Right atrium auricular region (tissue), 2 donors: ENCODE measurements at regions not wholly inside any gene's neighbourhood (a gene's known extent, or its start where the extent isn't known, plus 50 kb on each side); places are given as distances from the start of the nearest gene placed in this dataset.

Experiments
- DNase-seq: peaks from one replicate; pipeline ENCODE4 v3.0.0-alpha.2; 2019; ENCODE audit warnings: low spot score
- H3K27ac ChIP-seq, 2 donors: fragments of 200-600 bp; sonication (generic); 1 replicate in 1 of 2; 2 replicates in 1 of 2; pipeline ENCODE4 v1.5.1; 2016 to 2019
- H3K27me3 ChIP-seq, 2 donors: fragments of 200-600 bp; sonication (generic); one replicate each; pipeline versions ENCODE4 v1.5.1 to v1.6.0; 2017 to 2019
- H3K36me3 ChIP-seq: fragments of 200-600 bp; sonication (generic); one replicate; pipeline ENCODE4 v1.5.1; 2016
- H3K4me1 ChIP-seq, 2 donors: fragments of 200-600 bp; sonication (generic); one replicate each; pipeline versions ENCODE4 v1.5.1 to v1.6.0; 2017 to 2019
- H3K4me3 ChIP-seq, 2 donors: fragments of 200-600 bp; sonication (generic); 1 replicate in 1 of 2; 2 replicates in 1 of 2; pipeline ENCODE4 v1.5.1; 2017 to 2019; ENCODE audit warnings: mild to moderate bottlenecking in 1 of 2, moderate library complexity in 1 of 2
- H3K9me3 ChIP-seq, 2 donors: fragments of 200-600 bp; sonication (generic); one replicate each; pipeline ENCODE4 v1.5.1; 2019
- TF ChIP-seq, protein P1 (sequence below), 2 donors: fragments of 200-600 bp; sonication (generic); IDR thresholded peaks; one replicate each; pipeline ENCODE4 v1.5.1; 2019; ENCODE audit warnings: antibody characterized with exemption in 2 of 2

DNA sequence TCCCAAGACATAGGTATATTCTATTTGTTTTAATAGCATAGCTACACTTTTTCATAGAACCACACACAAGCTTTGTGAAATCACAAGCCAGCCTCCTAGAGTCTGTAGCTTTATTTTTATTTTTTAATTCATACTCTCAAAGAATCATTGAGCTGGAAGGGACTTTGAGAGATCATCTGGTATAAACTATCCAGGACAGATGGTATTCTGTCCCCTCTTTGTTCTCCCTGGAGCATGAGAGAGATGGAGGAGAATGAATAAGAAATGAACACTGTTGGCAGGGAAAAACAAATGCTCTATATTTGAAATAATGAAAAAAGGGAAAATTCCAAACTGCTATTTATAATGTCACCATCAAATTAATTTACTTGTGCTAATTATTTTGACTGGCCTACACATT, 338.7 kb upstream of the IL12A start:
- TF ChIP-seq, protein P1, sequence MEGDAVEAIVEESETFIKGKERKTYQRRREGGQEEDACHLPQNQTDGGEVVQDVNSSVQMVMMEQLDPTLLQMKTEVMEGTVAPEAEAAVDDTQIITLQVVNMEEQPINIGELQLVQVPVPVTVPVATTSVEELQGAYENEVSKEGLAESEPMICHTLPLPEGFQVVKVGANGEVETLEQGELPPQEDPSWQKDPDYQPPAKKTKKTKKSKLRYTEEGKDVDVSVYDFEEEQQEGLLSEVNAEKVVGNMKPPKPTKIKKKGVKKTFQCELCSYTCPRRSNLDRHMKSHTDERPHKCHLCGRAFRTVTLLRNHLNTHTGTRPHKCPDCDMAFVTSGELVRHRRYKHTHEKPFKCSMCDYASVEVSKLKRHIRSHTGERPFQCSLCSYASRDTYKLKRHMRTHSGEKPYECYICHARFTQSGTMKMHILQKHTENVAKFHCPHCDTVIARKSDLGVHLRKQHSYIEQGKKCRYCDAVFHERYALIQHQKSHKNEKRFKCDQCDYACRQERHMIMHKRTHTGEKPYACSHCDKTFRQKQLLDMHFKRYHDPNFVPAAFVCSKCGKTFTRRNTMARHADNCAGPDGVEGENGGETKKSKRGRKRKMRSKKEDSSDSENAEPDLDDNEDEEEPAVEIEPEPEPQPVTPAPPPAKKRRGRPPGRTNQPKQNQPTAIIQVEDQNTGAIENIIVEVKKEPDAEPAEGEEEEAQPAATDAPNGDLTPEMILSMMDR (IDR thresholded peaks at IDR 0.05), result no peak
- Histone ChIP-seq H3K27me3 (no peaks in the 10 kb centered on the region), H3K4me1 (no peaks in the 10 kb centered on the region), H3K27ac (no peak overlapping the region), H3K36me3 (no peaks in the 10 kb centered on the region), H3K9me3 (no peaks in the 10 kb centered on the region), H3K4me3 (no peak overlapping the region)
- DNase-seq, result no peak

DNA sequence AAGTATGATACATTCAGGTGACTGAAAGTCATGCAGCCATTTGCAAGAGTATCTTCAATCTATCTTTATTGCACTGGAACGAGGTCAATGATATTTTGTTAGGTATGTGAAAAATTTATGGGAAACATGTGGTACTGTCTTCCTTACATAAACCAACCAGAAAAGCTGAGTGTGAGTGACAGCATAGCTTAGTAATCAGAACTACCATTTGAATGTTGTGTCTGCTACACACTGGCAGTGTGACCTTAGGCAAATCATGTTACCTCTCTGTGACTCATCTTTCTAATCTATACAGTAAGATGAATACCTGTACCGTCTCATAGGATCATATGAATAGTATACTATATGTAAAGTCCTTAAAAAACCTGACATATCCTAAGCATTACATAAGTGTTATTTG, 337.9 kb upstream of the IL12A start:
- no peaks in the 10 kb centered on the region for H3K27me3 ChIP-seq
- DNase-seq, result no peak
- no peak overlapping the region for H3K4me3 ChIP-seq
- TF ChIP-seq, protein P1 (IDR thresholded peaks at IDR 0.05), result no peak
- no peaks in the 10 kb centered on the region for H3K9me3 ChIP-seq
- H3K27ac ChIP-seq, result no peak overlapping the region
- no peaks in the 10 kb centered on the region for H3K4me1 ChIP-seq
- H3K36me3 ChIP-seq, result no peaks in the 10 kb centered on the region

DNA sequence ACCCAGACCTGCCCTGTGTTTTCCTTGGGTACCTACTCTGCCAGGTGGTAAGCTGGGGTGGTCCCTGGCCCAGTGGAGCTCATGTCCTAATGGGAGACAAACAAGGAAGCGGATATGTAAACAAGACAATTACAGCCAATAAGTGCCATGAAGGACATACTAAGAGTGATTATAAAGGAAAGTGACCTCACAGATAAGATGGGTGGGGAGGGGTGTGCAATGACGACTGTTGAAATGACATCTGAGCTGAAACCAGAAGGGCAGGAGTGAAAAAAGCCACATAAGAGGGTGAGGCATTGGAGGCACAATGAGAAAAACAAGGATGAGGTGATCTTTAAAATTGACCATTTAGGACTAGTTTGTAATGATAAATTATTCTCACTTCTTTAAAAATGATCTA, 336.2 kb upstream of the IL12A start:
- no peak for DNase-seq
- no peaks in the 10 kb centered on the region for H3K27me3 ChIP-seq
- H3K36me3 ChIP-seq, result no peaks in the 10 kb centered on the region
- no peak overlapping the region for H3K4me3 ChIP-seq
- no peak overlapping the region for H3K27ac ChIP-seq
- TF ChIP-seq, protein P1 (IDR thresholded peaks at IDR 0.05), result no peak
- no peaks in the 10 kb centered on the region for H3K4me1 ChIP-seq
- no peaks in the 10 kb centered on the region for H3K9me3 ChIP-seq

DNA sequence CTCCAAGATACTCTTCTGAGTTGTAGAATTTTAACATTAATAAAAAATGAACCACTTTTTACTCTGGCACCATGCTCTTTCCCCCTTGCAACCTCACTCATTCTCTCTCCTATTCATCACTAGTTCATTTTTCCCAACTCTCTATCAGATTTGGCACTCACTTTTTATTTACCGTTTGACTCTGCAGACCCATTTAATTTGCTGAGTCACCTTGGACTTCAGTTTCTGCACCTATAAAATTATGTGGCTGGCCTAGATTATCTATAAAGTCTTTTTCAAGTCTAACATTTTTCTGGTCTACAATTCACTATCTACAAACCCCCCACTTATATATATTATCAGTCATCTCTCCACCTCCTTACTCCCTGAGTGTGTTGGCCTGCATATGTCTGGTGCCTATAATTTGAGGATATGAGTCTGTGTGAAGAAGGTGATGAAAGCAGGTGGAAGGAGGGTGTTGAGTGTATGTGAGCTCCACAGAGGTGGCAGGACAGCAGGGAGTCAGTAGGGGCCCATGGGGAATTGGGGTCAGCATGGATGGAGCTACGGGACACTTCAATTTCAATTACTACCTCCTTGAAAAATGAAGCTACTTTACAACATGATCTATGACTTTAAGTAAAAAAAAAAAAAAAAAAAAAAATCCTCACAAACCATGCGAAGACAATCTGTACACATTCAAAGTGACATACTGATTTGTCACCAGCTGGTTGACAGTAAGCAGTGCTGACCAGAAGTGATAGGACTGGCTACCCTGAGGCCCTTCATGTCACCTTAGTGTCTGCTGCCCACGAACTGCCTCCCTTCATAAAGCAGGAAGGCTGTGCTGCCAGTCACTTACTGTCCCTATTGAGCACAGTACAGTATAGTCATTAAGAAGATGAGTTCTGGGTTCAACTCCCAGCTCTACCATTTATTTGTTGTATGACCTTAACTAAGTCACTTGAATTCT, 334.2 kb upstream of the IL12A start:
- H3K4me1 ChIP-seq, result no peaks in the 10 kb centered on the region
- H3K9me3 ChIP-seq, result no peaks in the 10 kb centered on the region
- DNase-seq, result no peak
- no peaks in the 10 kb centered on the region for H3K36me3 ChIP-seq
- no peaks in the 10 kb centered on the region for H3K27me3 ChIP-seq
- no peak overlapping the region for H3K4me3 ChIP-seq
- TF ChIP-seq, protein P1 (IDR thresholded peaks at IDR 0.05), result no peak
- H3K27ac ChIP-seq, result peak overlapping the region in 1 of 2 donors; percentile 47

DNA sequence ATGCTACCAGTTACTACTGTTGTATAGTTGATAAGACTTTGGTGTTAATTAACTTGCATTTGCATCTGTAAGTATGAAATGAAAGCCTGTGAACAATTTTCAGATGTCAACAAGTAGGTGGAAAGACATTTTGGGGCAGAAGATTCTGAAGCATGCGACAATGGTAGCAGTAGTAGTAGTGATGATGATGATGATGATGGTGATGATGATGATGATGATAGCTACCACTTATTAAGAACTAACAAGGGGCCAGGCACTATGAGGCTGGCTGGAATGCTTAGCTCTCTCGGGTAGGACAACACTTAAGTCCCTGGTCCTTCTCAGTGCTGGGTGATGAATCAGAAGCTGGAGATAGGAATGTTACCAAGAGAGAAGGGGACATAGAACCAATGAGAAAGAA, 333.4 kb upstream of the IL12A start:
- TF ChIP-seq, protein P1 (IDR thresholded peaks at IDR 0.05), result no peak
- H3K4me3 ChIP-seq, result no peak overlapping the region
- no peaks in the 10 kb centered on the region for H3K9me3 ChIP-seq
- no peaks in the 10 kb centered on the region for H3K27me3 ChIP-seq
- peak overlapping the region in 1 of 2 donors; percentile 47 for H3K27ac ChIP-seq
- no peaks in the 10 kb centered on the region for H3K36me3 ChIP-seq
- no peak for DNase-seq
- no peaks in the 10 kb centered on the region for H3K4me1 ChIP-seq
